SIG-M5 (cell line): ENCODE measurements at regions not wholly inside any gene's neighbourhood (a gene's known extent, or its start where the extent isn't known, plus 50 kb on each side); places are given as distances from the start of the nearest gene placed in this dataset.
A peak's percentile ranks its signal among the peaks of the same experiment; 100 is the strongest.

ENCODE experiments used
- DNase-seq: peaks from one replicate; lab custom pipeline; 2025; lab: John Stamatoyannopoulos, UW

DNA sequence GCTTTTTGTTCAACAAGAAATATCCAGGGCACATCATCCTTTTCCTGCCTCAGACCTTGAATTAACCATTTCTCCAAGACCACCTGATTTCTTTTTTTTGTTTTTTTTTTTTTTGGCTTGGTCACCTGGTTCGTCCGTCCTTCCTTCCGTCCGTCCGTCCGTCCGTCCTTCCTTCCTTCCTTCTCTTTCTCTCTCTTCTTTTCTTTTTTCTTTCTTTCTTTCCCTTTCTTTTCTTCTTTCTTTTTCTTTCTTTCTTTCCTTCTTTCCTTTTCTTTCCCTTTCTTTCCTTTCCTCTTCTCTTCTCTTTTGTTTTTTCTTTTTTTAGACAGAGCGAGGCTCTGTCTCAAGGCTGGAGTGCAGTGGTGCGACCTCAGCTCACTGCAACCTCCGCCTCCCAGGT, 80.7 kb downstream of the TET3 start:
- DNase-seq, result no peak

GRCh38 chr2:74066491-74067203, 81.1 kb downstream of the BOLA3 start:
- DNase-seq, result no peak

DNA sequence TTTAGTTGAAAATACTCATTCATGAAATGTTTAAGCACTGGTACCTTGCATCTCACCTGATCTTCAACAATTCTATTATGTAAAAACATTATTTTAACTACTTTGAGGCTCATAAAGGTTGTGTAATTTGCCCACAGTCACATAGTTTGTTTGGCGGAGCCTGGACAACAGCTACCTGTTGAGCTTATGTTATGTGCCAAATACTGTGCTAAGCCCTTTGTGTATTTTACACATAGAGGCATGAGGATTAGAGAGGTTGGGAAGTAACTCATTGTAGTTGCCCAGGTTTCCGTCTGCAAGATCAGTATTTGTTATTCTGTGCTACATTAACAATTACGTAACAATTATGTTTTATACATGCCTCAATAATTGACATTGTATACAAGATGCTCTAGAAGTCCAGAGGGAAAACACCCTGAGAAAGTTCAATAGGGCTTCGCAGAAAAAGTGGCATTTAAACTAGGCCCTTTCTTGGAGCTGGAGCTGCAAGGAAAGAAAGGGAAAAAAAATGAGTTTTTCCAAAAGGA, 80.4 kb downstream of the BOLA3 start:
- no peak for DNase-seq

GRCh38 chr2:74070991-74071390, 76.7 kb downstream of the BOLA3 start:
- DNase-seq, result no peak

DNA sequence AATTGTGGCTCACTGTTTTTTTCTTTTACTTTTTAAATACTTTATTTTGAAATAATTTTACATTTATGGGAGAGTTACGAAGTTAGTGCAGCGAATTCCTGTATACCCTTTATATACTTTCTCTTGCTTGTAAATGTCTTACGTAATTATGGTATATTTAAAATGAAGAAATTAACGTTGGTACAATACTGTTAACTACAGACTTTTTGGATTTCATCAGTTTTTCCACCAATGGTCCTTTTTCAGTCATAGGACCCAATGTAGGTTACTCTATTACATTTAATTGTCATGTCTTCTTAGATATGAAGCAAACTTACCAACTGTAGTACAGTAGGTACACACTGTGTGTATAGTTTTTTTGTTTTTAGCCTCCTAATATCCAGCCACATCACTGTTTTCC, 76.3 kb downstream of the BOLA3 start:
- no peak for DNase-seq

- DNase-seq, result peak; percentile 10
Measured at GRCh38 chr2:74072565-74072964, 75.1 kb downstream of the BOLA3 start.

DNA sequence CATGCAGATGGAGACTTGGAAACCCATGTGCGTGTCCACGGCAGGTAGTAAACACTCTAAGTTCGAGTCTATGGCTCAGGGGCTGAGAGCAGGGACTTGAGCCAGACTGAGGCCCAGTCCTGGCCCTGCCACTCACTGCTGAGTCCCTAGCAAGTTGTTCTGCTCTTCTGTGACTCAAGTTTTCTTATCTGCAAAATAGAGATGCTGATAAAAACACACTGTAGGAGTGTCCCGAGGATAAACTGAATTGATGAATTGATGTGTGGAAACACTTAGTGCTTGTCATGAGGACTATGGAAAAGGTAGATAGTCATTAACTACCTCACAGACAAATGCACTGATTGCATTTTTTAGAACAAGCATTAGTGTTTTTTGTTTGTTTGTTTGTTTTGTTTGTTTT, 73.2 kb downstream of the BOLA3 start:
- DNase-seq, result no peak

GRCh38 chr2:74076074-74076470, 71.6 kb downstream of the BOLA3 start:
- DNase-seq, result no peak

- no peak for DNase-seq
Measured at GRCh38 chr2:74077636-74078035, 70.1 kb downstream of the BOLA3 start.

GRCh38 chr2:74078466-74078865, 69.2 kb downstream of the BOLA3 start:
- DNase-seq, result no peak

GRCh38 chr2:74079522-74080341, 68.0 kb downstream of the BOLA3 start:
- peak; percentile 68 for DNase-seq

- DNase-seq, result no peak
Measured at GRCh38 chr2:74080346-74080745, 67.4 kb downstream of the BOLA3 start.

GRCh38 chr2:74081030-74081762, 66.5 kb downstream of the BOLA3 start:
- DNase-seq, result no peak

DNA sequence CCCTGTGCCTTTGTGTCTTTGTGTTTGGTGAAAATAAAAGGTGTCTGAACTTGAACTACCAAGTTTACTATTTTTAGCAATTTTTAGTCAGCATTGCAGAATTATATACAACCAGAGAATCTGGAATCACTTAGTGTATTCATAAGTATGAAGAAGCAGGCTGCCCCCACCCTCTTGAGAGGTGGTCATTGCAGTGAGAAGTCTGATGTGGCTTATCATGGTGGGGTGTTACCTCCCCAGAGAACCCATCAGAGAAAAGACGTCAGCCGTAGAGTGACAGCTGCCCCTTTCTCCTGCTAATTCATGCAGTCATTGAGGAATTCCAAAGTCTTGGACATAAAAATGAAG, 66.0 kb downstream of the BOLA3 start:
- no peak for DNase-seq

DNA sequence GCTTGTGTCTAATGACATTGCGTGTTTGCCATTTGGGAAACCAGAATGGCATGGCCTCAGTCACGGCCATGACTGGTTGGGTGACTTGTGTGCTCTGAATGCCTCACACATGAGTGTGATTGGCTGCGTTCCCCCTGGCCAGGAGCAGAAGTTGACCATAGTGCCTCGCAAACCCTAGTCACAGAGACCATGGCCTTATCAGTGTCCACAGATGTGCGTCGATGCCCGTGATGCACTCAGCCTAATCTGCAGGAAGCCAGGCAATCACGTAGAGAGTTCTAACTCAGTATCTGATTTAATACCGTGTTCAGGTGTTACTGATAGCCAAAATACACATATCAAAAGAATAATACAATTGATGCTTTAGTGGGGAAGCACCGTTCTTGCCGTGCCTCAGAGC, 64.0 kb downstream of the BOLA3 start:
- DNase-seq, result no peak
